ENCODE measurements at regions not wholly inside any gene's neighbourhood (a gene's known extent, or its start where the extent isn't known, plus 50 kb on each side); places are given as distances from the start of the nearest gene placed in this dataset.

- TF ChIP-seq CTCF (conservative IDR thresholded peaks at IDR 0.05; ENCODE audit: low read depth, low read length) (no peak), POLR2A (IDR thresholded peaks at IDR 0.05; ENCODE audit: low read depth, low read length) (no peak), RCOR1 (IDR thresholded peaks at IDR 0.05; ENCODE audit: insufficient replicate concordance, low read length) (no peak), ELK1 (IDR thresholded peaks at IDR 0.05; ENCODE audit: borderline replicate concordance, low read depth, low read length) (no peak), BHLHE40 (IDR thresholded peaks at IDR 0.05; ENCODE audit: low read depth, low read length) (no peak), NFE2L2 (IDR thresholded peaks at IDR 0.05; ENCODE audit: low read depth, low read length) (no peak), CHD1 (IDR thresholded peaks at IDR 0.05; ENCODE audit: low read depth, low read length) (no peak)
Measured at GRCh38 chr14:29078810-29079522, 312.4 kb downstream of the FOXG1 start.

Data from IMR-90 (cell line).